GM12864 (cell line): ENCODE measurements at regions not wholly inside any gene's neighbourhood (a gene's known extent, or its start where the extent isn't known, plus 50 kb on each side); places are given as distances from the start of the nearest gene placed in this dataset.

Experiments used
- DNase-seq: peaks from one replicate; pipeline ENCODE4 v3.0.0-alpha.2; 2011; ENCODE audit warnings: low read depth
- H3K4me3 ChIP-seq: 2 replicates; pipeline ENCODE4 v1.5.1; 2011; ENCODE audit warnings: mild to moderate bottlenecking, low read depth, low read length, control low read depth
- TF ChIP-seq, protein P1 (sequence below): IDR thresholded peaks from 2 replicates; pipeline ENCODE4 v1.5.1; 2011; ENCODE audit warnings: low read depth, mild to moderate bottlenecking, moderate library complexity, low read length, control low read depth, inconsistent platforms; ENCODE audit errors: missing control alignments

DNA sequence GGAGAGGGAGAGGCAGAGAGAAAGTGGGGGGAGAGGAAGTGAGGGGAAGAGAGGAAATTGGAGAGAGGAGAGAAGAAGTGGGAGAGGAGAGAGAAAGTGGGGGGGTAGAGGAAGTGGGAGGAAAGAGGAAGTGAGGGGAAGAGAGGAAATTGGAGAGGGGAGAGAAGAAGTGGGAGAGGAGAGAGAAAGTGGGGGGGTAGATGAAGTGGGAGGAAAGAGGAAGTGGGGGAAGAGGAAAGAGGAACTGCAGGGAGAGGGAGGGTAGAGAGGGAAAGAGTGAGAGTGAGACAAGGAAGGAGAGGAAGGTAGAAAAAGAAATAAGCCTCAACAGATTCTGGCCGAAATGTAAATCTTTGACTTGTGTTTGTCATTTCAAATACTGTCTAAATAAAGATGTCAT lies 146.6 kb downstream of the KLF12 start:
- no peak for DNase-seq
- no peak overlapping the region for H3K4me3 ChIP-seq
- TF ChIP-seq, protein P1, sequence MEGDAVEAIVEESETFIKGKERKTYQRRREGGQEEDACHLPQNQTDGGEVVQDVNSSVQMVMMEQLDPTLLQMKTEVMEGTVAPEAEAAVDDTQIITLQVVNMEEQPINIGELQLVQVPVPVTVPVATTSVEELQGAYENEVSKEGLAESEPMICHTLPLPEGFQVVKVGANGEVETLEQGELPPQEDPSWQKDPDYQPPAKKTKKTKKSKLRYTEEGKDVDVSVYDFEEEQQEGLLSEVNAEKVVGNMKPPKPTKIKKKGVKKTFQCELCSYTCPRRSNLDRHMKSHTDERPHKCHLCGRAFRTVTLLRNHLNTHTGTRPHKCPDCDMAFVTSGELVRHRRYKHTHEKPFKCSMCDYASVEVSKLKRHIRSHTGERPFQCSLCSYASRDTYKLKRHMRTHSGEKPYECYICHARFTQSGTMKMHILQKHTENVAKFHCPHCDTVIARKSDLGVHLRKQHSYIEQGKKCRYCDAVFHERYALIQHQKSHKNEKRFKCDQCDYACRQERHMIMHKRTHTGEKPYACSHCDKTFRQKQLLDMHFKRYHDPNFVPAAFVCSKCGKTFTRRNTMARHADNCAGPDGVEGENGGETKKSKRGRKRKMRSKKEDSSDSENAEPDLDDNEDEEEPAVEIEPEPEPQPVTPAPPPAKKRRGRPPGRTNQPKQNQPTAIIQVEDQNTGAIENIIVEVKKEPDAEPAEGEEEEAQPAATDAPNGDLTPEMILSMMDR = no peak

DNA sequence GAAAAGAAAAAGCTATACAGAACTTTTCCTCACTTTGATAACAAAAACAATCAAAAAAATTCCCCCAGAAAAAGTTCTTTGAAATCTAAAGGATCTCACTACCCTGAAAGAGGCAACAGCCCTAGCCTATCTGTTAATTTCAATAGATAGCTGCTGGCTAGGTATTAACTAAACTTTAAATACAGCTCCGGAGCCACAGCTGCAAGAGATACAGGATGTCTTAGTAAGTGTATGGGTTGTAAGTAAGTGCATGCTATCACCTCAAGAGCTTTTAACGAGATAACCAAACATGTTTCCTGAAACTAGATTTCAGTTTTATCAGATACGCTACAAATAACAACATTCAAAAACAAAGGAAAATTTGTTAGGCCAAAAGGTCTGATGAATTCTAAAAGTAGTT lies 148.4 kb downstream of the KLF12 start:
- TF ChIP-seq, protein P1 = no peak
- no peak overlapping the region for H3K4me3 ChIP-seq
- no peak for DNase-seq

DNA sequence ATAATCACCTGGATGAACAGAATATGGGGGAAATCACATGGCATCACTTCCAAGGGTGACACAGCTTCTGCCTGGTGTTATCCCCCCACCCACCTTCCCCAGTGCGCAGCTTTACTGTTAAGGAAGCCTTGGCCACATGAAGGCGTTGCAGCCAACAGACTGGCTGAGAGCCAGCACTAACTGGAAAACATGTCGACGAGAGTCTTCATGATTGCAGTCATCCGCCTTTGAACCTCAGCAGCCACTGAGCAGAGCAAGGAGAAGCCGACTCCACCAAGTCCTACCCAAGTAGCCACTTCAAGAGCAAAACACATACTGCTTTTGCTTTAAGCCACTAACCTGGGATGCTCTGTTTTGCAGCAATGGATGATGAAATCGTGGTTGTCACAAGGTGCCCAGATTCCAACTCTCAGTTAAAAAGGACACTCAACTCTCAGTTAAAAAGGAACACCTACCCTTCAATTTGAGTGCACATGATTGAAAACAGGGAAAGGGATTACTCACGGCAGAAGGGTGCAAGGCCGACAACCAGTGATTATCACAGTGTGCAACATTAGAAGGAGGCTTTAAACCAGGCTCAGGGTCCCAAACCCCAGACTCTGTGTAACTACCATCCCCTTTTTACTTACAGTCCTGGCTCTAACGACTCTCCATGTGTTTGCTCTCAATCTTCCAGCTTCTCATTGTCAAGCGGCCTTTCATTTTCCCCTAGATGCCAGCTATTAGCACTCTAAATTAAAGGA lies 149.1 kb downstream of the KLF12 start:
- no peak overlapping the region for H3K4me3 ChIP-seq
- TF ChIP-seq, protein P1 = no peak
- no peak for DNase-seq

DNA sequence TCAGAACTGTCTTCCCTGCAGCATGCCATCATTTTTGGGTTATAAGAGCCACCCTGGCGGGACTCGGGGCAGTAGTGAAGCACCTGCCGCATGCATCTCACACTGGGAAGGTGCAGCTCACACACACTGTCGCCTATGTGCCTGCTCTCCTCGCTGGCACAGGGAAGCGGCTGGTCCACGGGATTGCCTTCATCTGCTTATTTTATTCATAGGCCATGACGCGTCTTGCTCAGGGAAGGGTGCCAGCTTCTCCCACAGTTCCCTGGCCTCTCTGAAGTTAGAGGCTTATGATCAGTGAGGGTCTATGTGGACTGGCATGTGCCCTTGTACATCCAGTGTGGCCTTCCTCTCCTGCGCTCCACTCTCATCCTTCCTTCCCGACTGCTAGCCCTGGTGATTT lies 150.0 kb downstream of the KLF12 start:
- DNase-seq = no peak
- no peak overlapping the region for H3K4me3 ChIP-seq
- TF ChIP-seq, protein P1 = no peak

DNA sequence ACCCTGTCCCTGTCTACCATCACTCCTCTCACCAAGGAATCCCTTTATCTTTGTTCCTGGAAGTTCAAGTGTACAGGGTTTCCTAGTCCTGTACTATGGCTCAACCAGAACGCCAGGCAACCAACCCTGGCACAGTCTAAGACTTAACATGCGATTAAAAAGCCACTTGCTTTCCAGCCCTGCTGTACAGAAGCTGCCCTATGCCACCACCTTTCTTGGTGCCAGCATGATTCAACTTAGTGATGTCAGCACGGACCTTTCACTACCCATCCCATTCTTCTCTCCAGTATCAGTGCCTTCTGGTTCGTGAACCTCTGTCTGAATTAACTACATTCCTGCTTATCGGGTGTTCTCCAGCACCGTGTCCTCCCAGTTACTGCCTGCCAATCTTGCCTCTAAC lies 151.1 kb downstream of the KLF12 start:
- DNase-seq = no peak
- TF ChIP-seq, protein P1 = no peak
- H3K4me3 ChIP-seq = no peak overlapping the region

DNA sequence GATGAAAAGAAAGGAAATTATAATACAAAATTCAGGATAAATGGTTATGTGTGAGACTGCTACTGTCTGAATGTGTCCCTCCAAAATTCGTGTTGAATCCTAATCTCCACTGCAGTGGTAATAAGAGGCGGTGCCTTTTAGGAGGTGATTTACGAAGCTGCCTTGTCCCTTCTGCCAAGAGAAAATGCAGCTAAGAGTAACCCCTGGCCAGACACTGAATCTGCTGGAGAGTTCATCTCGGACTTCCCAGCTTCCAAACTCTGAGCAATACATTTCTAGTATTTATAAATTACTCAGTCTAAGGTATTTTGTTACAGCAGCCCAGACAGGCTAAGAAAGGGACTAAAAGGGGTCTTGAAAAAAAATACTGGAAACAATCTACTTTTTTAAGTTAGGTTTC lies 152.6 kb downstream of the KLF12 start:
- DNase-seq = no peak
- no peak overlapping the region for H3K4me3 ChIP-seq
- TF ChIP-seq, protein P1 = no peak

DNA sequence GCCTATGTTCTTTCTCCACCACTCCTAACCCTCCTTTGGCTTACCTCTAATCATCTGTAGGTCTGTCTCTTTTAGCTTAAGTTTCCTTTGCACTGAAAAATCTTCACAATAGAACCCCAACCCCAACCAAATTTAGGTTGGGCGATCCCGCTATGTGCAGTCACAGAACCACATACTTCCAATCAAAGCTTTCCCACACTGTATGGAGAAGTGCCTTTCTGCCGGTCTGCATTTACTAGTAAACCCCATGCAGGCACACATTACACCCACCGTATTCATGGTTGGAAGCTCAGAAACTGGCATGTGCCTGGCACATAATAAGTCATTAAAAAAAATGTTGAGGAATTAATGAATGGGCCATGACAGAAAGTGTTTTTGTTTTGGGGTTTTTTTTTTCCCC lies 158.4 kb downstream of the KLF12 start:
- TF ChIP-seq, protein P1 = no peak
- no peak overlapping the region; the same call in 1 of the 2 replicates for H3K4me3 ChIP-seq
- DNase-seq = no peak
